Activated naive CD4-positive, alpha-beta T cell treated with anti-CD3 and anti-CD28 coated beads for 36 hours (primary cell): ENCODE measurements at regions not wholly inside any gene's neighbourhood (a gene's known extent, or its start where the extent isn't known, plus 50 kb on each side); places are given as distances from the start of the nearest gene placed in this dataset.
A peak's percentile ranks its signal among the peaks of the same experiment; 100 is the strongest.

Source experiments
- CTCF ChIA-PET: fragments of 350-600 bp; sonication (Branson Sonifier 250); formaldehyde crosslinking; loops from one replicate; lab custom pipeline; 2021; ENCODE audit warnings: antibody characterized with exemption; lab: Charles Lee
- DNase-seq: peaks from one replicate; pipeline ENCODE4 v3.0.0-alpha.2; 2020
- H3K27ac Mint-ChIP-seq: one replicate; pipeline ENCODE4 v1.8.0; 2021; ENCODE audit warnings: mild to moderate bottlenecking, mixed read lengths
- H3K27me3 Mint-ChIP-seq: one replicate; pipeline ENCODE4 v1.8.0; 2021; ENCODE audit warnings: low read depth, mixed read lengths
- H3K36me3 Mint-ChIP-seq: one replicate; pipeline ENCODE4 v1.8.0; 2021; ENCODE audit warnings: low read depth, mixed read lengths
- H3K4me1 Mint-ChIP-seq: one replicate; pipeline ENCODE4 v1.8.0; 2021; ENCODE audit warnings: low read depth, mixed read lengths
- H3K4me3 Mint-ChIP-seq: one replicate; pipeline ENCODE4 v1.8.0; 2021; ENCODE audit warnings: mild to moderate bottlenecking, moderate library complexity, mixed read lengths
- H3K9me3 Mint-ChIP-seq: one replicate; pipeline ENCODE4 v1.8.0; 2021; ENCODE audit warnings: mixed read lengths
- intact Hi-C: fragments of 100-400 bp; cut with micrococcal nuclease; formaldehyde crosslinking; loops from one replicate; pipeline ENCODE4 v1.15.1; 2023

DNA sequence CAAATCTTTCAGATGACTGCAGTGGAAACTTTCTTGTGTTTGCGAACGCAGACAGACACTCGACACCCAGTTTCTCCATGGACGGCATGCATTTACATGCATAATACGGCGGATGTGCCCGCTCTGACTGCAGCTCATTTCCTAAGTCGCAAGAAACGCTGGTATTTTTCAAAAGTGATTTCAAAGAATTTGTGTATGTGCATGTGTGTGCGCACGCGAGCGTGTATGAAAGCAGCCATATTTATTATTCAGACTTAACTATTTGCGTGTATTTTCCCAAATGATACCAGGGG lies 436.5 kb upstream of the MGMT start:
- H3K9me3 Mint-ChIP-seq, result no peaks in the 10 kb centered on the region
- no peaks in the 10 kb centered on the region for H3K36me3 Mint-ChIP-seq
- intact Hi-C loops, result no loop called here
- peaks cover 28% of the 10 kb centered on the region for H3K4me1 Mint-ChIP-seq
- H3K27ac Mint-ChIP-seq, result no peak overlapping the region
- no peak overlapping the region for H3K4me3 Mint-ChIP-seq
- H3K27me3 Mint-ChIP-seq, result peaks cover 2% of the 10 kb centered on the region
- no peak for DNase-seq
- CTCF ChIA-PET, result interaction anchor here (0.6 to 6.5 kb wide), 5 partner anchors 21 to 1137 kb away, joined by 3 to 53 read pairs (median 3); no protein-coding TSS in a partner anchor

DNA sequence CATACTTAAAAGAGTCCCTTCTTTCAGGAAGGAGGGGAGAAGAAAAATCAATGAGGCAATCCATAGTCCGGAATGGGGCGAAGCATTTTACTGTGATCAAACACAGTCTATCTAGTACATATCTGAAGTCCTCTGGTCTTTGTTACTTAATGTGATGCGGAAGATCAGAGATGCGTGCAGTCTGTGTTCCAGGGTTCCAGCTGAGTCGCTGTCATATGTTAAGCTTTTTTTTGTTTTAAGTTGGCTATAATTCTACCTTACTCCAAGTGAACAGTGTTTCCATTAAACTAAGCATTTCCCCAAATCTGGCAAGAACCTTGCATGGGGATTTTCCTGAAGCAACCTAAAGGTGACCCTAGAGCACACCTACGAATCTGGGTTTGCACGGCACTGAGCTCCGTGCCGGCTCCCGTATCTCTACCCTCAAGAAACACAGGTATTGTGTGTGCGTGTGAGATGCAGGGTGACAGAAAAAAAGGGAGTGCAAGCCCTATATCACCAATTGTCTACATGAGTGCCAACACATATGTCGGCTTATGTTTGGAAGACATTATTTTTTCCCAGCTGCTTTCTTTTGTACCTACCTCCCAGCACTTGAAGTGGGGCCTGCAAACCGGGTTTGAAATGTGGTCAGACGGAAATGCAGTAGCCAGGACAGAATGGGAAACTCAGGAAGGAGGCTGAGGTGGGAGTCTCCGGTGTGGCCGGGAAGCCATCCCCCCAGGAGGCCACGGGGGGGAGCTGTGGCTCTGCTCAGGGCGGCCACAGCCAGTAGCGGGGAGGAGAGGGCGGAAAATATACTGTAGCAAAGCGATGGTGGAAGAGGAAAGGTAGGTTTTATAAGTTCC lies 435.8 kb upstream of the MGMT start:
- Mint-ChIP-seq H3K4me3 (peak overlapping the region; percentile 36), H3K9me3 (no peaks in the 10 kb centered on the region), H3K27ac (no peak overlapping the region), H3K4me1 (peaks cover 35% of the 10 kb centered on the region), H3K27me3 (peaks cover 2% of the 10 kb centered on the region), H3K36me3 (no peaks in the 10 kb centered on the region)
- CTCF ChIA-PET, result interaction anchor here (0.6 to 6.5 kb wide), 14 partner anchors 8 to 1137 kb away, joined by 3 to 53 read pairs (median 3); no protein-coding TSS in a partner anchor
- DNase-seq, result peak; percentile 69
- intact Hi-C loops, result loop anchor here (1.0 kb wide), 3 partner anchors 301 to 1148 kb away; no protein-coding TSS in a partner anchor

DNA sequence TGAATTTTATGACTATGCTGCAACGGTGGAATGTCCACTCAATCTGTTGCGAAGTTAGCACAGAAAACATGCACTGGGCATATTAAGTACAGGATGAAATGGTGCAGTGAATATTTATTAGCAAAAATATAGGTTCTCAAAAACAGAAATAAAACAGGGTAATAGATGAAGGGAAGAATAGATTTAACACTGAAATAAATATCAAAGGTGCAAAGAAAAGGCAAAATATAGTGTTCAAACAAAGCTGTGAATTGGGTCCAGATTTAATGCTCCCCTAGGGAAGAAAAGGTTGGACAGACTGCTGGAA lies 435.2 kb upstream of the MGMT start:
- peaks cover 39% of the 10 kb centered on the region for H3K4me1 Mint-ChIP-seq
- peaks cover 2% of the 10 kb centered on the region for H3K27me3 Mint-ChIP-seq
- DNase-seq, result no peak
- H3K9me3 Mint-ChIP-seq, result no peaks in the 10 kb centered on the region
- H3K4me3 Mint-ChIP-seq, result peak overlapping the region; percentile 36
- H3K36me3 Mint-ChIP-seq, result no peaks in the 10 kb centered on the region
- H3K27ac Mint-ChIP-seq, result no peak overlapping the region
- intact Hi-C loops, result loop anchor here (1.0 kb wide), 4 partner anchors 301 to 1148 kb away; no protein-coding TSS in a partner anchor
- CTCF ChIA-PET, result interaction anchor here (0.6 to 6.5 kb wide), 11 partner anchors 8 to 939 kb away, joined by 3 to 53 read pairs (median 3); no protein-coding TSS in a partner anchor

DNA sequence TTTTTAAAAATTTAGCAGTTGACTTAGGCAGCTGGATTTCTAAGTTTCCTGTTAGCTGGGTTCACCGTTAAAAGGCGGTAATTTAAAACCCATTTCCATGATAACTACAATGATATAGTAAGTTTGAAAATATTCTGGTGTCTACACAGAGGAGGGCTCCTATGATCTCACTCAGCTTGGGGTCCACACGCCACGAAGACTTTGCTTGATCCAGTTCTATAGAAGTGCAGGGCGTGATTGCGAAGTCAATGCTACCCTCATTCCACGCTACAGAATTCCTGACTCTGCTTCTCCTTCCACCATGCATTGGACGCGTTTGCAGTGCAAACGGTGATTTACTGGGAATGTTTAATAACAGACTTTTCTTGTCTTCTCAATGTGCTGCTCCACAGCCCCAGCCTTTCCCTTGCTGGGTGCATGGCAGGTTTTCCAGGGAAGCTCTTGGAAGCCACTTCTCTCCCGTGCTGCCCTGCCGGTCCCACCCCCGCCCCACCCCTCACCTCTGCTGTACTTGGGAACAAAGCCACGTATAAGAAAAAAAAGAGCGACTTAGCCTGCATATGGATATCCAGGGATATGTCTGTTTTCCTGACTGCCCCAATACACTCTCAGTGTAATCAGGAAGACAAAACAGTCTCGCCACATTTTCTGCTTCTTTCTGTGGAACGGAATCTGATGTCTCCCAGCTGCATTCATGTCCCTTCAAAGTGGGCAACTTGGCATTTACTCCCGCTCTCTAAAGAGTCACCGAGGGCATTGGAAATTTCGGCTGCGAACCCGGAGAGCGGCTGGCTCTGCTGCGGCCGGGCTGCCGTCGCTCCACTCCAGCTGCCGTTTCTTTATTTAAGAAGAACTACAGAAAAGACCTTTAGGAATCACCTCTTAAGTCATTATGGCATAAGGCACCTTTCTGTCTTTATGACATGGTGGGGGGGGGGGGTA lies 434.4 kb upstream of the MGMT start:
- H3K36me3 Mint-ChIP-seq, result no peaks in the 10 kb centered on the region
- H3K4me1 Mint-ChIP-seq, result peaks cover 46% of the 10 kb centered on the region
- no peak overlapping the region for H3K27ac Mint-ChIP-seq
- H3K27me3 Mint-ChIP-seq, result peaks cover 2% of the 10 kb centered on the region
- intact Hi-C loops, result loop anchor here (1.0 kb wide), 1 partner anchor 937 kb away; no protein-coding TSS in a partner anchor
- no peak overlapping the region for H3K4me3 Mint-ChIP-seq
- no peaks in the 10 kb centered on the region for H3K9me3 Mint-ChIP-seq
- CTCF ChIA-PET, result interaction anchor here (0.9 to 6.5 kb wide), 8 partner anchors 9 to 938 kb away, joined by 3 to 53 read pairs (median 4); no protein-coding TSS in a partner anchor
- no peak for DNase-seq

DNA sequence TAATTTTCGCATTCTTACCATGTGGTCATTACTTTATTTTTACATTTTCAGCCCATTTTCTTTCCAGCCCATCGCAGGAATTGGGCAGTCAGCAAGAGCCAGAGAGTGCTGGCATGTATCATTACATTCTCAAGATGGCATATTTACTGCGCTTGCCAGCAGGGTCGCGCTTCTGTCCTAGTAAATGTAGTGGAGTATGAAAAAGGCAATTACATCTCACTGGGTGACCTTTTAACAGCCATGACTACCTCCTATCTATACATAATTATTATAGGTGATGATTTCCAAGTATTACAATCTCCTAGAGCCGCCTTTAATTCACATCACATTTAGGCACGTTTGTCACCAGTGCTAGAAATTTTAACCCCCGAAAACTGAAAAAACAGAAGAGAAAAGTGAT lies 433.7 kb upstream of the MGMT start:
- H3K4me3 Mint-ChIP-seq, result no peak overlapping the region
- intact Hi-C loops, result no loop called here
- H3K4me1 Mint-ChIP-seq, result peaks cover 52% of the 10 kb centered on the region
- H3K27me3 Mint-ChIP-seq, result peaks cover 2% of the 10 kb centered on the region
- H3K9me3 Mint-ChIP-seq, result no peaks in the 10 kb centered on the region
- no peak for DNase-seq
- H3K36me3 Mint-ChIP-seq, result no peaks in the 10 kb centered on the region
- CTCF ChIA-PET, result interaction anchor here (1.4 to 6.5 kb wide), 3 partner anchors 26 to 937 kb away, joined by 4 to 53 read pairs (median 25); no protein-coding TSS in a partner anchor
- H3K27ac Mint-ChIP-seq, result no peak overlapping the region

DNA sequence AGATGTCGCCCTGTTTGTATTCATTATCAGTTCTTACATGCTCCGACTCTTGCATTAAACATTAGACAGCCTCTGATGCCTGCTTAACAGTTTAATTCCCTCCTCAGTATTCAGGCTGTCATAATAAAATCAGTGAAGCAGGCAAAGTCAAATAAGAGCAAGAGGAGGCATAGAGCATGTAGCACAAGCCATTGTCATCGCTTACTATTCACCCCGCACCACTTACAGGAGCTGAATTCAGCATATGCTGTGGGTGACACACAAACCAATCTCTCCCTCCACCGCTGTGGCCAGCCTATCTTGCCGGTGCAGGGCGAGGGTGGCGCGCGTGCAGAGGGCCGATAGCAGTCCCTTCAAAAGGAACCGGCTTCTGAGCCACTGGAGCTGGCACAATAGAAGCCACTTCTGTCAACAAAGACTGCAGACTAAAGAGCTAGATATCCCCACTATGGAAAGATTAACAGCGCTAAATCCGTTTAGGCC lies 433.2 kb upstream of the MGMT start:
- no peak overlapping the region for H3K4me3 Mint-ChIP-seq
- no peaks in the 10 kb centered on the region for H3K27me3 Mint-ChIP-seq
- no peak overlapping the region for H3K27ac Mint-ChIP-seq
- no peaks in the 10 kb centered on the region for H3K36me3 Mint-ChIP-seq
- peak; percentile 24 for DNase-seq
- intact Hi-C loops, result loop anchor here (2.0 kb wide), 3 partner anchors 25 to 433 kb away; partner anchors contain the start of gene MGMT
- peaks cover 54% of the 10 kb centered on the region for H3K4me1 Mint-ChIP-seq
- CTCF ChIA-PET, result interaction anchor here (0.8 to 6.5 kb wide), 5 partner anchors 25 to 936 kb away, joined by 3 to 53 read pairs (median 4); no protein-coding TSS in a partner anchor
- H3K9me3 Mint-ChIP-seq, result no peaks in the 10 kb centered on the region

DNA sequence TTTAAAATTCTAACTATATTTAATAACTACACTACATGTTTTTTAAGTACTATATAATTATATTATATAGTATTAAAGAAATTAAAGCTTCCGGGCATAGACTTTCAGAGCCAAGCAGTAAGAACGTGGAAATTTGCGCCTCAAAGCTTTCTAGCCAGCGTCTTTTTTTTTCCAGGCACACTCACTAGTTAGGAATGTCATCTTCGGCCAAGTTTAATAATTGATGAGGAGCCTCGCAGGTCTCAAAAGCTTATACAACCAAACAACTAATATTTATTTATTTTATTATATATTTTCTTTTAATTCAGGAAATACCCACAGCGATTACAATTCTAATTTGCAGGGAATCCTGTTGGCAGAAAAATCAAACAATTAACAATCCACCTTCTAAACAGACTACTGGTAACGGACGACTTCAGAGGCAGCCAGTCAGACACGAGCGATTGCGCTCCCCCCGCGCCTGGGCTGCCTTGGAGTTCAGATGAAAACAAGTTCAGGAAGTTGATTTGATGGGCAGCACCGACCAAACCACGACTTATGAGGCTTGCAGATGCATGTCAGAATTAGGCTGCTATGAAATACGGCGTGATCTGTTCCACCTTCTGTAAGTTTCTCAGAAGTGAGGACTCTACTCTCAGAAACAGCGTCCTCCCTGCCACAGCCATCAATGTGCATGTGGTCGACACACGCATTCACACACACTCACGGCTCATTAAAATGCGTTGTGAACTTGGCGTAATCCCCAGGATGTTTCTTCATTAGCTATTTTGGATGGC lies 431.8 kb upstream of the MGMT start:
- Mint-ChIP-seq H3K27me3 (no peaks in the 10 kb centered on the region), H3K4me1 (peaks cover 58% of the 10 kb centered on the region), H3K9me3 (no peaks in the 10 kb centered on the region), H3K27ac (peak overlapping the region; percentile 87), H3K4me3 (peak overlapping the region; percentile 72), H3K36me3 (no peaks in the 10 kb centered on the region)
- intact Hi-C loops, result loop anchor here (1.0 to 5.0 kb wide), 7 partner anchors 24 to 1076 kb away; partner anchors contain the start of gene MGMT
- peak; percentile 79 for DNase-seq
- CTCF ChIA-PET, result interaction anchor here (0.6 to 6.5 kb wide), 6 partner anchors 22 to 1075 kb away, joined by 3 to 53 read pairs (median 4); no protein-coding TSS in a partner anchor

DNA sequence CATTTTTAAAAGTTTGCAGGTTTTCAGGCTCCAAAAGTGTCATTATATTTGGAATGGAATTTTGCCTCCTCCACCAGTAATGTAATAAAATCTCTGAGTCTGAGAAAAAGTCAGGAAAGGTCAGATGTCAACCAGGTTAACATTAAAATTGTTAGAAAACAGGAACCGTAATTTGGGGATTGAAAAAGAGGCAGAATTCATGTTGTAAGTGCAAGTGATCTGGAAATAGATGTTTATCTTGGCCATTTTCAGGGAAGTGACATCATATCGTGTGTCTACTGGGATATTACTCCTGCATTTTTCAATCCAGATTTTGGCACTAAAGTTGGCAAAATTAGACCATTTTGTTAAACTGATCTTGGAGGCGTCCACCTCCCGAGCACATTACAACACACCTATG lies 428.5 kb upstream of the MGMT start:
- no peaks in the 10 kb centered on the region for H3K27me3 Mint-ChIP-seq
- H3K36me3 Mint-ChIP-seq, result no peaks in the 10 kb centered on the region
- peaks cover 54% of the 10 kb centered on the region for H3K4me1 Mint-ChIP-seq
- no peak overlapping the region for H3K4me3 Mint-ChIP-seq
- no peak overlapping the region for H3K27ac Mint-ChIP-seq
- DNase-seq, result no peak
- CTCF ChIA-PET, result interaction anchor here (0.6 to 1.3 kb wide), 2 partner anchors 10 to 135 kb away, joined by 3 read pairs; no protein-coding TSS in a partner anchor
- H3K9me3 Mint-ChIP-seq, result no peaks in the 10 kb centered on the region
- intact Hi-C loops, result loop anchor here (5.0 kb wide), 2 partner anchors 104 to 991 kb away; no protein-coding TSS in a partner anchor

DNA sequence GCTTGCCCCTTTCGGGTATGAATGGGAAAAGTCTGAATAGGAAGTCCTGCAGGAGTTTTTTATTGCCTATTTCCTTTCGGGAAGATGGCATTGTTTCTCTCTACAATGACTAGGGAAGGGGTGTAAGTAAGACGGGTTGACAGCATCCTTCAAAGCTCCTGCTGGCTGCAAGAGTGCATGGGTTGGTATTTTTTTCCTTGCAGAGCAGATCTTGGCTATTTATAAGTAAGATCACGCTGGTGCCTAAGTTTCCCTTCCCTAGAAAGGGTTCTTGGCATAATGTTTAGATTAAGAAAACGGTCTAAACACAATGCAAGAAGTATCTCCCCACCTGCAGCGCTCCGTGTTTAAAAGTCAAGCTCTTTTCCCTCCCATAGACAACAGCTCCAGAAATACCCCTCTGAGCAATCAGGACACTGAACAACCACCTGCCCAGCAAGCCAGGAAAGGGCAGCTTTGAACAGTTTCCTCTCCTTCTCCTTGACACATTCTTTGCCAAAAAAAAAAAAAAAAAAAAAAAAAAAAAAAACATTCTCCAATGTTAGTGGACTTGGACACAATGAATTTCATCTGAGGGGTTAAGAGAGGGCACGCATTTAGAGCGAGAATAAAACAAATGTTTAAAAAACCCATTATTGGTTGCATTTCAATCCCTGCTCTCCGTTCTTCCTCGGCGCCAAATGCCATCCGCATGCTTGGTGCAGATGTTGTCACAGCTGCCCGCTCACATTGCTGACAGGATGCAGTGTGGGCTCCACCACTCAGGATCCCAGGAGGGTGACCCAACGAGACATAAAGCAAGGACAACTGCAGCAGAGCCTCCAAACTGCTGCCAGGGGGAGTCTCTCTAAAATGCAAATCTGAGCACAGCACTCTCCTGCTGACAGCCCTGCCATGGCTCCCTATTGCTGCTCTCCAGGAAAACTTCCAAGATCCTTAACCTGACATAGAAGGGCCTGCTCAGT lies 427.4 kb upstream of the MGMT start:
- Mint-ChIP-seq H3K27me3 (no peaks in the 10 kb centered on the region), H3K4me3 (no peak overlapping the region), H3K36me3 (no peaks in the 10 kb centered on the region), H3K9me3 (no peaks in the 10 kb centered on the region), H3K4me1 (peaks cover 45% of the 10 kb centered on the region), H3K27ac (no peak overlapping the region)
- DNase-seq, result no peak
- intact Hi-C loops, result loop anchor here (5.0 kb wide), 2 partner anchors 103 to 992 kb away; no protein-coding TSS in a partner anchor
- CTCF ChIA-PET, result no interaction called here

DNA sequence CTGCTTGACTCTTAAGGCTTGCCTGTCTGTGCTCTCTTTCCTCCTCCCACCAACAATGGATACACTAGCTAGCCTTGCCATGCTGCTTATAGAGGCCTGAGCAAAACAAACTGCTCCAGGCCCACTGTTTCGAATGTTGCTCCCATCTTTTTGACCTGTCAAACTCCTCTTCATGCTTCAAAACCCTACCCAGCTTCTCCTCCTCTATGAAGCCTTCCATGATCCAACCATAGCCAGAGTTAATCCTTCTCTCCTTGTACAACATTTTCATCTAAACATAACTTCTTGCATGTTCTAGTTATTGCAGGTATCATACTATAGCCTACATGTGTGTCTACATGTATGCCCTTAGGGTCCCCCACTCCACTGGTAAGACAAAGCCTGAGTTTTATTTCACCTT lies 426.7 kb upstream of the MGMT start:
- no peaks in the 10 kb centered on the region for H3K36me3 Mint-ChIP-seq
- intact Hi-C loops, result no loop called here
- no peak overlapping the region for H3K27ac Mint-ChIP-seq
- H3K4me3 Mint-ChIP-seq, result no peak overlapping the region
- no peak for DNase-seq
- CTCF ChIA-PET, result no interaction called here
- no peaks in the 10 kb centered on the region for H3K9me3 Mint-ChIP-seq
- peaks cover 42% of the 10 kb centered on the region for H3K4me1 Mint-ChIP-seq
- no peaks in the 10 kb centered on the region for H3K27me3 Mint-ChIP-seq
